ENCODE measurements at regions not wholly inside any gene's neighbourhood (a gene's known extent, or its start where the extent isn't known, plus 50 kb on each side); places are given as distances from the start of the nearest gene placed in this dataset.

DNA sequence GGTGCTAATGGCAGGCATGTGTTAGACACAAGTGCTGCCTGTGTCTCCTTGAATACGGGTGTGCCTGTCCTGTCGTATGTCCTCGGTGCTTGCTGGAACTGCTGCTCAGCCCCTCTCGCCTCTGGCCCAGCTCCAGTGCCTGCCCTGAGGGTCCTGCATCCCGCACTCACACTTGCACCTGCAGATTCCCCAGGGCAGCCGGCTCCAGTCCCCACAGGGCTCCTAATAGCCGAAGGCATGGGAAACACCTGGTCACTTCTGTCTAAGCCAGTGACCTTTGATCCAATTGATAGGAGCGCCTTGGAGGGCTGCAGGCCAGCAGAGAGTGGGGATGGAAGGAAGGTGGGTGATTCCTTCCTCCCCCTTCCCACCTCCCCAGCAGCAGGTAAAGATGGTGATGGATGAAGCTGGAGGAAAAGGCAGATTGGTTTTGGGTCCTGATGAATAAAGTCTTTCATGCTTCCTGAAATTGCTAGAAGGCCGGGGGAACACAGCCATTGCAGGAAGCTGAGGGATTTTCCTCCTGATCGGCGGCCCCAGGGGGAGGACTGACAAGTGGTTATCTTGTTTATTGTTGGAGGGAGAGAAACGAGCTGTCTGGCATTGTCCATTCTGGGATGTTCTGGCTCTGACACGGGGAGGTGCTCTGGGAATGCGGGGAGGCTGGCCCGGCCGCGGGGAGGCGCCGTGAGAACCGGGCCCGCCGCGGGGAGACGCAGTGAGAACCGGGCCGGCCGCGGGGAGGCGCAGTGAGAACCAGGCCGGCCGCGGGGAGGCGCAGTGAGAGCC lies 110.9 kb upstream of the B3GAT1 start:
- TF ChIP-seq, protein P1, sequence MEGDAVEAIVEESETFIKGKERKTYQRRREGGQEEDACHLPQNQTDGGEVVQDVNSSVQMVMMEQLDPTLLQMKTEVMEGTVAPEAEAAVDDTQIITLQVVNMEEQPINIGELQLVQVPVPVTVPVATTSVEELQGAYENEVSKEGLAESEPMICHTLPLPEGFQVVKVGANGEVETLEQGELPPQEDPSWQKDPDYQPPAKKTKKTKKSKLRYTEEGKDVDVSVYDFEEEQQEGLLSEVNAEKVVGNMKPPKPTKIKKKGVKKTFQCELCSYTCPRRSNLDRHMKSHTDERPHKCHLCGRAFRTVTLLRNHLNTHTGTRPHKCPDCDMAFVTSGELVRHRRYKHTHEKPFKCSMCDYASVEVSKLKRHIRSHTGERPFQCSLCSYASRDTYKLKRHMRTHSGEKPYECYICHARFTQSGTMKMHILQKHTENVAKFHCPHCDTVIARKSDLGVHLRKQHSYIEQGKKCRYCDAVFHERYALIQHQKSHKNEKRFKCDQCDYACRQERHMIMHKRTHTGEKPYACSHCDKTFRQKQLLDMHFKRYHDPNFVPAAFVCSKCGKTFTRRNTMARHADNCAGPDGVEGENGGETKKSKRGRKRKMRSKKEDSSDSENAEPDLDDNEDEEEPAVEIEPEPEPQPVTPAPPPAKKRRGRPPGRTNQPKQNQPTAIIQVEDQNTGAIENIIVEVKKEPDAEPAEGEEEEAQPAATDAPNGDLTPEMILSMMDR (conservative IDR thresholded peaks at IDR 0.05; ENCODE audit: low read length), result no peak
- TF ChIP-seq EZH2phosphoT487 (IDR thresholded peaks at IDR 0.05; ENCODE audit: borderline replicate concordance), result no peak

Data from Loucy (cell line).